ENCODE measurements at regions not wholly inside any gene's neighbourhood (a gene's known extent, or its start where the extent isn't known, plus 50 kb on each side); places are given as distances from the start of the nearest gene placed in this dataset.
"Not testable (repeated sequence)": the region's sequence is repeated elsewhere in the genome, so short reads cannot be mapped to it uniquely, and the experiment has no call there.

GRCh38 chr1:143831479-143832378 is 140.1 kb downstream of the FAM72C start:
- intact Hi-C loops (cut with micrococcal nuclease); H3K27ac Mint-ChIP-seq; H3K9me3 Mint-ChIP-seq; H3K27me3 Mint-ChIP-seq (ENCODE audit: low read depth); DNase-seq (ENCODE audit: low spot score); H3K4me3 Mint-ChIP-seq (ENCODE audit: low read depth); H3K36me3 Mint-ChIP-seq (ENCODE audit: low read depth); H3K4me1 Mint-ChIP-seq (ENCODE audit: low read depth): not testable (repeated sequence)

- H3K27ac Mint-ChIP-seq; H3K4me1 Mint-ChIP-seq (ENCODE audit: low read depth); DNase-seq (ENCODE audit: low spot score); H3K36me3 Mint-ChIP-seq (ENCODE audit: low read depth); H3K27me3 Mint-ChIP-seq (ENCODE audit: low read depth); H3K4me3 Mint-ChIP-seq (ENCODE audit: low read depth); H3K9me3 Mint-ChIP-seq; intact Hi-C loops (cut with micrococcal nuclease): not testable (repeated sequence)
These were observed 145.6 kb downstream of the FAM72C start for GRCh38 chr1:143826162-143826561.

DNA sequence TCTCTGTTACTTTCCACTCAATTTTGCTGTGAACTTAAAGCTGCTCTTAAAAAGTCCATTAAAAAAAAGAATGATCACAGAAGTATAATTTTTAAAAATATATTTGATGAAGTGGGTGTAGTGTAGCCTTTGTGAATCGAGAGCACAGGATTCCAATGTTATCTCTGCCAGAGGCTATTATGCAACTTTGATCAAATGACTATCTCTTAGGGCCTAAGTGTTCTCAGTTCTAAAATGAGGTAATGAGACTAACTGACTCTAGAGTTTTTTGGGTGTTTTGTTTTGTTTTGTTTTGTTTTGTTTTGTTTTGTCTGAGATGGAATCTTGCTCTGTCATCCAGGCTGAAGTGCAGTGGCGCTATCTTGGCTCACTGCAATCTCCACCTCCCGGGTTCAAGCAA is 147.5 kb downstream of the FAM72C start:
- H3K4me1 Mint-ChIP-seq (ENCODE audit: low read depth); DNase-seq (ENCODE audit: low spot score); intact Hi-C loops (cut with micrococcal nuclease); H3K27ac Mint-ChIP-seq; H3K36me3 Mint-ChIP-seq (ENCODE audit: low read depth); H3K4me3 Mint-ChIP-seq (ENCODE audit: low read depth); H3K9me3 Mint-ChIP-seq; H3K27me3 Mint-ChIP-seq (ENCODE audit: low read depth): not testable (repeated sequence)

GRCh38 chr1:143820058-143820457 is 151.7 kb downstream of the FAM72C start:
- H3K4me3 Mint-ChIP-seq (ENCODE audit: low read depth); H3K27me3 Mint-ChIP-seq (ENCODE audit: low read depth); intact Hi-C loops (cut with micrococcal nuclease): not testable (repeated sequence)

GRCh38 chr1:143816369-143816768 is 155.4 kb downstream of the FAM72C start:
- H3K9me3 Mint-ChIP-seq; intact Hi-C loops (cut with micrococcal nuclease); H3K4me3 Mint-ChIP-seq (ENCODE audit: low read depth); H3K4me1 Mint-ChIP-seq (ENCODE audit: low read depth); H3K27ac Mint-ChIP-seq; DNase-seq (ENCODE audit: low spot score); H3K27me3 Mint-ChIP-seq (ENCODE audit: low read depth); H3K36me3 Mint-ChIP-seq (ENCODE audit: low read depth): not testable (repeated sequence)

More at GRCh38 chr1:143820058-143820457, 151.7 kb downstream of the FAM72C start:
- H3K9me3 Mint-ChIP-seq; H3K36me3 Mint-ChIP-seq (ENCODE audit: low read depth); H3K27ac Mint-ChIP-seq; DNase-seq (ENCODE audit: low spot score); H3K4me1 Mint-ChIP-seq (ENCODE audit: low read depth): not testable (repeated sequence)

GRCh38 chr1:143805374-143805773 is 166.4 kb downstream of the FAM72C start:
- H3K4me1 Mint-ChIP-seq (ENCODE audit: low read depth) = not testable (repeated sequence)

GRCh38 chr1:143804707-143805356 is 167.0 kb downstream of the FAM72C start:
- H3K4me1 Mint-ChIP-seq (ENCODE audit: low read depth); intact Hi-C loops (cut with micrococcal nuclease); H3K9me3 Mint-ChIP-seq; H3K27me3 Mint-ChIP-seq (ENCODE audit: low read depth); H3K36me3 Mint-ChIP-seq (ENCODE audit: low read depth); H3K27ac Mint-ChIP-seq; DNase-seq (ENCODE audit: low spot score): not testable (repeated sequence)
- peak overlapping the region; percentile 30 for H3K4me3 Mint-ChIP-seq (ENCODE audit: low read depth)

More at GRCh38 chr1:143805374-143805773, 166.4 kb downstream of the FAM72C start:
- H3K27me3 Mint-ChIP-seq (ENCODE audit: low read depth); H3K27ac Mint-ChIP-seq; DNase-seq (ENCODE audit: low spot score); H3K36me3 Mint-ChIP-seq (ENCODE audit: low read depth); H3K9me3 Mint-ChIP-seq; intact Hi-C loops (cut with micrococcal nuclease); H3K4me3 Mint-ChIP-seq (ENCODE audit: low read depth): not testable (repeated sequence)

- peak overlapping the region; percentile 60 for H3K27ac Mint-ChIP-seq
These were observed 167.8 kb downstream of the FAM72C start for GRCh38 chr1:143803927-143804411.

DNA sequence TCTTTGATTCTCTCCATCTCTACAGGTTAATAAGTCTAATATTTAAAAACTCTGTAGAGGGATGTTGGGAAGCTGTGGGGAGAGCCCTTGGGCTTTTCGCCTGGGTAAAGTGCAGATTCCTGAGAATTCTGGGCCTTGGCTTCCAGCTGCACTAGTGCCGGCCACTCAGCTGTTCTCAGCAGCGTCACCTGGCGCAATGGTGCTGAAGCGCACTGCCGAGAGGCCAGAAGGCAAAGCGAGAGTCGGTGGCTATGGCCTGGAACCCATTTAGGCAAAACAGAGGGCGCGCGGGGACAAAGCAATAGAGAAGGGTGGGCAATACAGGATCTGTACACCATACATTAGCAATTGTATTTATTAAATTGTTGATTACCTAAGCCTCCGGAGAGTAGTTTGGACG is 168.7 kb downstream of the FAM72C start:
- not testable (repeated sequence) for DNase-seq (ENCODE audit: low spot score); H3K4me1 Mint-ChIP-seq (ENCODE audit: low read depth); H3K36me3 Mint-ChIP-seq (ENCODE audit: low read depth)

More at GRCh38 chr1:143803927-143804411, 167.8 kb downstream of the FAM72C start:
- H3K9me3 Mint-ChIP-seq; H3K36me3 Mint-ChIP-seq (ENCODE audit: low read depth); H3K27me3 Mint-ChIP-seq (ENCODE audit: low read depth); intact Hi-C loops (cut with micrococcal nuclease); H3K4me1 Mint-ChIP-seq (ENCODE audit: low read depth): not testable (repeated sequence)
- peak overlapping the region; percentile 77 for H3K4me3 Mint-ChIP-seq (ENCODE audit: low read depth)
- peak; percentile 53 for DNase-seq (ENCODE audit: low spot score)

GRCh38 chr1:143799568-143800187 is 172.1 kb downstream of the FAM72C start:
- H3K27ac Mint-ChIP-seq; DNase-seq (ENCODE audit: low spot score); H3K4me1 Mint-ChIP-seq (ENCODE audit: low read depth); H3K4me3 Mint-ChIP-seq (ENCODE audit: low read depth); H3K36me3 Mint-ChIP-seq (ENCODE audit: low read depth); intact Hi-C loops (cut with micrococcal nuclease); H3K9me3 Mint-ChIP-seq; H3K27me3 Mint-ChIP-seq (ENCODE audit: low read depth): not testable (repeated sequence)

More for the DNA sequence above, 168.7 kb downstream of the FAM72C start:
- H3K27me3 Mint-ChIP-seq (ENCODE audit: low read depth); intact Hi-C loops (cut with micrococcal nuclease); H3K9me3 Mint-ChIP-seq; H3K27ac Mint-ChIP-seq; H3K4me3 Mint-ChIP-seq (ENCODE audit: low read depth): not testable (repeated sequence)

DNA sequence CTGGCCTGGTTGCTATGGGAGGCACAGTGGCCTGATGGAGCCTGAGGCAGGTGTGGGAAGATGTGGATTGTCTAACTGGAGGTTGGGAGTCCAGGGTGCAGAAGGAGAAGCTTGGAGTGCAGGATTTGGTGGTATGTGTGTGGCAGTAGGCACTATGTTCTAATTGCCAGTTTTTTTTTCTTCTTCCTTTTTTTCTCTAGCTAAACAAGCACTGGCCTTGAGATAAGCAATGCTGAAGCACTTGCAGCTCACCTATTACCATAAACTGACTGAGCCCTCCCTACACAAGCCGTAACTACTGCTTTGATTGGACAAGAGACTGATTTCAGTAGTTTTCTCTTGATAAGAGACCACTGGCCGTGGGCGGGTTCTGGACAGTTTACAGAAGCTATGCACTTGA is 175.4 kb downstream of the FAM72C start:
- H3K36me3 Mint-ChIP-seq (ENCODE audit: low read depth); H3K4me3 Mint-ChIP-seq (ENCODE audit: low read depth); H3K9me3 Mint-ChIP-seq; DNase-seq (ENCODE audit: low spot score); H3K4me1 Mint-ChIP-seq (ENCODE audit: low read depth); intact Hi-C loops (cut with micrococcal nuclease); H3K27ac Mint-ChIP-seq; H3K27me3 Mint-ChIP-seq (ENCODE audit: low read depth): not testable (repeated sequence)

DNA sequence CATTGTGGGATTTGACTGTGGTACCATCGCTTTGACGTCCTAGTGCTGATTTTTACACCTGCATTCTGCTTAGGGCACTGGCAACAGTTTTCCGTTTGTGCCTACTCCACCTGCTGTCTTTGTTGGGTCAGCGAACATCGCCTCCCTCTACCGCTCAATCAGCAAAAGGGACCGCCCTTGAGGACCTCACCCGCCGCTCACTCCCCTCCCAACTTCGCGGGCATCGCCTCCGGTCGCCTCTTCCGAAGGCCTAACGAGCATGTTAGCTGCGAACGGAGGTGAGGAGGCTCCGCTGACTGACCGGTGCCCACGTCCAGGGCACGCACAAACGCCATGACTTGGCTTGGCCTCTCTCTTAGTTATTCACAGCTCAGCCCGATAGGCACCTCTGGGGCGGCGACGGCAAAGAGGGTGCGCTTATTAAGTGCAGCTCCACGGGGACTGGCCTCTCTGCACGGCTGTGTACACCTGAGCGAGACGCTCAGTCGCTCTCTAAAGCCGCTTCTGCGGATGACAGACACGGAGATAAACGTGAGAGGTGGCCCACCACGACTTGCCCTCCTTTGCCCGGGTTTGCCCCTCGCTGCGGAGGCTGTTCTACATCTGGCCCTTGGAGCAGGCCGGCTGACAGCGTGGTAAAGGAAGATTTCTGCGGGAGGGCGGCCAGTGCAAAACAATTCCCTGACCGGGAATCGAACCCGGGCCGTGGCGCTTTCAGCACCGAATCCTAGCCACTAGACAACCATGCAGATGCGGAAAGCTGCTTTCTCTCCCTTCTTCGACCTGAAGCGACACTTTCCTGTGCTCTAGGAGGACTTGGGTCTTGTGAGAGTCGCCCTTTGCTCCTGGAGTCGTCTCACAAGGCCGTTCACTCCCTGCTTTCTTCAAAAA is 179.5 kb downstream of the FAM72C start:
- H3K4me1 Mint-ChIP-seq (ENCODE audit: low read depth); intact Hi-C loops (cut with micrococcal nuclease); H3K9me3 Mint-ChIP-seq; H3K27ac Mint-ChIP-seq; DNase-seq (ENCODE audit: low spot score); H3K36me3 Mint-ChIP-seq (ENCODE audit: low read depth); H3K4me3 Mint-ChIP-seq (ENCODE audit: low read depth); H3K27me3 Mint-ChIP-seq (ENCODE audit: low read depth): not testable (repeated sequence)
